Effector memory CD4-positive, alpha-beta T cell (primary cell): ENCODE measurements at regions not wholly inside any gene's neighbourhood (a gene's known extent, or its start where the extent isn't known, plus 50 kb on each side); places are given as distances from the start of the nearest gene placed in this dataset.

Source experiments
- DNase-seq, 3 donors: peaks; one replicate each; pipeline ENCODE4 v3.0.0-alpha.2; 2020
- H3K27ac ChIP-seq: 2 replicates; pipeline ENCODE4 v1.7.0; 2013; ENCODE audit warnings: mild to moderate bottlenecking, low read length, moderate library complexity; ENCODE audit not compliant: insufficient read depth, poor library complexity, severe bottlenecking
- H3K27me3 ChIP-seq: replicated peaks from 2 replicates; pipeline ENCODE4 v1.7.0; 2013; ENCODE audit warnings: mild to moderate bottlenecking, low read length; ENCODE audit not compliant: insufficient read depth, control insufficient read depth, poor library complexity, severe bottlenecking
- H3K36me3 ChIP-seq: 2 replicates; pipeline ENCODE4 v1.7.0; 2013; ENCODE audit warnings: mild to moderate bottlenecking, low read length, moderate library complexity; ENCODE audit not compliant: control insufficient read depth, insufficient read depth
- H3K4me1 ChIP-seq: 2 replicates; pipeline ENCODE4 v1.7.0; 2013; ENCODE audit warnings: low read length, mild to moderate bottlenecking; ENCODE audit not compliant: control insufficient read depth, insufficient read depth, poor library complexity, severe bottlenecking
- H3K4me3 ChIP-seq: 2 replicates; pipeline ENCODE4 v1.7.0; 2013; ENCODE audit warnings: low read length, low read depth, mild to moderate bottlenecking; ENCODE audit not compliant: insufficient read depth, poor library complexity, severe bottlenecking
- H3K9me3 ChIP-seq: 2 replicates; pipeline ENCODE4 v1.7.0; 2013; ENCODE audit warnings: mild to moderate bottlenecking, low read length, moderate library complexity; ENCODE audit not compliant: control insufficient read depth

GRCh38 chr7:18425227-18425626 is 70.3 kb upstream of the HDAC9 start:
- Histone ChIP-seq H3K4me3 (no peak overlapping the region), H3K27me3 (no peaks in the 10 kb centered on the region), H3K9me3 (no peaks in the 10 kb centered on the region), H3K36me3 (no peaks in the 10 kb centered on the region), H3K4me1 (no peaks in the 10 kb centered on the region), H3K27ac (no peak overlapping the region)
- DNase-seq = no peak

GRCh38 chr7:18425838-18426445 is 69.6 kb upstream of the HDAC9 start:
- Histone ChIP-seq H3K36me3 (no peaks in the 10 kb centered on the region), H3K4me3 (no peak overlapping the region), H3K4me1 (no peaks in the 10 kb centered on the region), H3K27ac (no peak overlapping the region), H3K27me3 (no peaks in the 10 kb centered on the region), H3K9me3 (no peaks in the 10 kb centered on the region)
- no peak for DNase-seq

GRCh38 chr7:18426564-18427226 is 68.9 kb upstream of the HDAC9 start:
- Histone ChIP-seq H3K9me3 (no peaks in the 10 kb centered on the region), H3K4me1 (no peaks in the 10 kb centered on the region), H3K27me3 (no peaks in the 10 kb centered on the region), H3K36me3 (no peaks in the 10 kb centered on the region), H3K27ac (no peak overlapping the region), H3K4me3 (no peak overlapping the region)
- no peak for DNase-seq

GRCh38 chr7:18429547-18429946 is 66.0 kb upstream of the HDAC9 start:
- no peak overlapping the region for H3K27ac ChIP-seq
- DNase-seq = no peak
- no peaks in the 10 kb centered on the region for H3K4me1 ChIP-seq

GRCh38 chr7:18430810-18431209 is 64.7 kb upstream of the HDAC9 start:
- Histone ChIP-seq H3K4me3 (no peak overlapping the region), H3K9me3 (no peaks in the 10 kb centered on the region), H3K4me1 (no peaks in the 10 kb centered on the region), H3K27ac (no peak overlapping the region), H3K36me3 (no peaks in the 10 kb centered on the region), H3K27me3 (no peaks in the 10 kb centered on the region)
- no peak for DNase-seq

More at GRCh38 chr7:18429547-18429946, 66.0 kb upstream of the HDAC9 start:
- no peaks in the 10 kb centered on the region for H3K27me3 ChIP-seq
- H3K9me3 ChIP-seq = no peaks in the 10 kb centered on the region
- H3K36me3 ChIP-seq = no peaks in the 10 kb centered on the region
- no peak overlapping the region for H3K4me3 ChIP-seq

GRCh38 chr7:18434171-18434570 is 61.4 kb upstream of the HDAC9 start:
- no peaks in the 10 kb centered on the region for H3K36me3 ChIP-seq
- H3K4me1 ChIP-seq = no peaks in the 10 kb centered on the region
- H3K27me3 ChIP-seq = no peaks in the 10 kb centered on the region
- no peaks in the 10 kb centered on the region for H3K9me3 ChIP-seq
- DNase-seq = no peak
- H3K27ac ChIP-seq = no peak overlapping the region
- no peak overlapping the region for H3K4me3 ChIP-seq

GRCh38 chr7:18437101-18437500 is 58.4 kb upstream of the HDAC9 start:
- Histone ChIP-seq H3K36me3 (no peaks in the 10 kb centered on the region), H3K9me3 (no peaks in the 10 kb centered on the region), H3K4me3 (no peak overlapping the region), H3K27ac (no peak overlapping the region), H3K4me1 (no peaks in the 10 kb centered on the region), H3K27me3 (no peaks in the 10 kb centered on the region)
- no peak for DNase-seq

GRCh38 chr7:18440934-18441333 is 54.6 kb upstream of the HDAC9 start:
- no peaks in the 10 kb centered on the region for H3K4me1 ChIP-seq
- no peaks in the 10 kb centered on the region for H3K36me3 ChIP-seq
- H3K27ac ChIP-seq = no peak overlapping the region
- H3K9me3 ChIP-seq = no peaks in the 10 kb centered on the region
- no peak overlapping the region for H3K4me3 ChIP-seq
- no peak for DNase-seq
- no peaks in the 10 kb centered on the region for H3K27me3 ChIP-seq

- Histone ChIP-seq H3K9me3 (no peaks in the 10 kb centered on the region), H3K4me1 (no peaks in the 10 kb centered on the region), H3K4me3 (no peak overlapping the region), H3K36me3 (no peaks in the 10 kb centered on the region), H3K27me3 (no peaks in the 10 kb centered on the region), H3K27ac (no peak overlapping the region)
- no peak for DNase-seq
Measured at GRCh38 chr7:18444826-18445225, 50.7 kb upstream of the HDAC9 start.

GRCh38 chr7:18445483-18445882 is 50.1 kb upstream of the HDAC9 start:
- DNase-seq = no peak
- H3K4me1 ChIP-seq = no peaks in the 10 kb centered on the region
- H3K27ac ChIP-seq = no peak overlapping the region
- H3K4me3 ChIP-seq = no peak overlapping the region
- no peaks in the 10 kb centered on the region for H3K9me3 ChIP-seq
- H3K27me3 ChIP-seq = no peaks in the 10 kb centered on the region
- H3K36me3 ChIP-seq = no peaks in the 10 kb centered on the region
